Activated naive CD8-positive, alpha-beta T cell (primary cell): ENCODE measurements at regions not wholly inside any gene's neighbourhood (a gene's known extent, or its start where the extent isn't known, plus 50 kb on each side); places are given as distances from the start of the nearest gene placed in this dataset.

Source experiments
- H3K27ac Mint-ChIP-seq: one replicate; pipeline ENCODE4 v1.8.0; 2021; ENCODE audit warnings: mixed read lengths
- H3K27me3 Mint-ChIP-seq: one replicate; pipeline ENCODE4 v1.8.0; 2021; ENCODE audit warnings: mixed read lengths
- H3K36me3 Mint-ChIP-seq: one replicate; pipeline ENCODE4 v1.8.0; 2021; ENCODE audit warnings: mixed read lengths
- H3K4me1 Mint-ChIP-seq: one replicate; pipeline ENCODE4 v1.8.0; 2021; ENCODE audit warnings: low read depth, mixed read lengths
- H3K4me3 Mint-ChIP-seq: one replicate; pipeline ENCODE4 v1.8.0; 2021; ENCODE audit warnings: mild to moderate bottlenecking, mixed read lengths
- H3K9me3 Mint-ChIP-seq: one replicate; pipeline ENCODE4 v1.8.0; 2021; ENCODE audit warnings: low read depth, mixed read lengths

- Mint-ChIP-seq H3K4me1 (no peaks in the 10 kb centered on the region), H3K4me3 (no peak overlapping the region), H3K36me3 (peaks cover 5% of the 10 kb centered on the region), H3K27ac (no peak overlapping the region), H3K27me3 (no peaks in the 10 kb centered on the region), H3K9me3 (no peaks in the 10 kb centered on the region)
These were observed 174.4 kb upstream of the BMPER start for GRCh38 chr7:33730958-33731357.

DNA sequence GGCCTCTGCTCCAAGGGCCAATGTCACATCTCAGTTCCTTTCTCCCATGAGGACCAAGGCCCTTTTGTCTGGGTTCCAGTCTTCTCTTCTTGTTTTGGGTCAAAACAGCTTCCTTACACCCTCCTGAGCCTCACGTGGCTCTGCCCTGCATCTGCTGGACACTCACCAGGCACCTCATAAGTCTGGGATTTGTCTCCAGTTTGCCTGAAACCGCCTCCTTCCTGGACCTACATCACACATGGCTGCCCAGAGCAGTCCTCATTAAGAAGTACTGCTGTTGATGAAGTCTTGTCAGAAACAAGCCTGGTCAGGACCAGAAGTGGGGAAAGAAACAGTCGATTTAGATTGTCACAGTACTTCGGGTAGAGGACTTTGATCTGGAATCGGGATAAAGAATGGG is 173.4 kb upstream of the BMPER start:
- Mint-ChIP-seq H3K9me3 (no peaks in the 10 kb centered on the region), H3K36me3 (peaks cover 5% of the 10 kb centered on the region), H3K4me1 (no peaks in the 10 kb centered on the region), H3K4me3 (no peak overlapping the region), H3K27ac (no peak overlapping the region), H3K27me3 (no peaks in the 10 kb centered on the region)

- Mint-ChIP-seq H3K27me3 (no peaks in the 10 kb centered on the region), H3K36me3 (peaks cover 5% of the 10 kb centered on the region), H3K27ac (no peak overlapping the region), H3K4me1 (no peaks in the 10 kb centered on the region), H3K4me3 (no peak overlapping the region), H3K9me3 (no peaks in the 10 kb centered on the region)
These were observed 172.9 kb upstream of the BMPER start for GRCh38 chr7:33732462-33732861.

DNA sequence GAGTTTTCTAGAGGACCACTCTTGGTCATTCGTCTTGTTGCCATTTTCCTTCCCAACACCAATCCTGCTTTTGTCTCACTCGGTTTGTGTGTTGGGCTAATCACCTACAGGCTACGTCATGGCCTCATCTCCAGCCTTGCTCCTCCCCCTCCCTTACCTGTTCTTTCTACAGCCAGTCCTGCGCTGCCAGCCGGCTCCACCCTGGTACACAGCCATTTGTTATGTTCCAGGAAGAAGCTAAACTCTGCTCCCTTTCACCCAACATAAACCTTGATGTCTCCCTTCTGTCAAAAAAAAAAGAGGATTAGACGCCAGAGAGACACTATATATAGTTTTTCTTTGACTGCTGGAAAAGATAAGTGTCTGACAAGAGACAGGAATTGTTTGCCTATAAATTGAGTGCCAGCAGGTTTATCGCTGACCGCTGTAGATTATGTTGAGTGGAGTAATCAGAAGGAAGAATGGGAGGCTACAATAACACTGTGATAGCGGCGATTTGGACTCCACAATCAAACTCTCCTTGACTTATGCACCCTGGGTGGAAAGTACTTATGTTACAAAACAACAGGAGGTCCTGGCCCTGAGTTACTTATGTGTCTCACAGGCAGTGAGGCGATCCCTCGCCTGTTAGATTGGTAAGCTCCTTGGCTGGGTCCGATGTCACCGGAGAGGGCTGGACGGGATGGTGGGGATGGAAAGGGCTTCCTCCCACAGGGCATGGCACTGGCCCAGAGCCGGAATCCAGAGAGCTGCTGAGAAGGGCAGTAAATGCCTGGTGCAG is 171.3 kb upstream of the BMPER start:
- H3K4me1 Mint-ChIP-seq, result no peaks in the 10 kb centered on the region

DNA sequence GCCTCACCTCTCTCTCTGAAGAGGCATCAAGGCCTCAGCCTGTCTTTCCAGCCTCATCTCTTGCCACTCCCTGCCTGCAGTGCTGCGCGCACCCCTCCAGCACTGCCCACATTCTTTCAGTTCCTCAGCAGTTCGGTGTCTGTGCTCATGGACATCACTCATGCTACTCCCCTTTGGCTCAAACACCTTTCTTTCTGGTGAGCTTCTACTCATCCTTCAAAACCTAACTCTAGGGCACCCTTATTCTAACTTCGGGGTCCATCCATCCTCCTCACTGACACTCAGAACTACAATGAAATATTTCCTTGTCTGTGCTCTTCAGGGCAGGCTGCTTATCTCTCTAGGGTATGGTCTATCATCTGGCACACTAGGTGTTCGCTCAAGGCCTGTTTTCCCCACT is 169.9 kb upstream of the BMPER start:
- H3K9me3 Mint-ChIP-seq, result no peaks in the 10 kb centered on the region
- H3K4me1 Mint-ChIP-seq, result no peaks in the 10 kb centered on the region

More for the DNA sequence above, 171.3 kb upstream of the BMPER start:
- peaks cover 5% of the 10 kb centered on the region for H3K36me3 Mint-ChIP-seq
- no peaks in the 10 kb centered on the region for H3K27me3 Mint-ChIP-seq
- H3K4me3 Mint-ChIP-seq, result no peak overlapping the region
- no peaks in the 10 kb centered on the region for H3K9me3 Mint-ChIP-seq
- no peak overlapping the region for H3K27ac Mint-ChIP-seq

GRCh38 chr7:33736521-33737221 is 168.7 kb upstream of the BMPER start:
- no peaks in the 10 kb centered on the region for H3K36me3 Mint-ChIP-seq
- no peak overlapping the region for H3K4me3 Mint-ChIP-seq
- no peak overlapping the region for H3K27ac Mint-ChIP-seq
- H3K9me3 Mint-ChIP-seq, result no peaks in the 10 kb centered on the region
- H3K4me1 Mint-ChIP-seq, result no peaks in the 10 kb centered on the region
- no peaks in the 10 kb centered on the region for H3K27me3 Mint-ChIP-seq

More for the DNA sequence above, 169.9 kb upstream of the BMPER start:
- H3K27ac Mint-ChIP-seq, result no peak overlapping the region
- H3K36me3 Mint-ChIP-seq, result no peaks in the 10 kb centered on the region
- H3K4me3 Mint-ChIP-seq, result no peak overlapping the region
- H3K27me3 Mint-ChIP-seq, result no peaks in the 10 kb centered on the region

GRCh38 chr7:33738260-33738935 is 166.9 kb upstream of the BMPER start:
- Mint-ChIP-seq H3K4me3 (no peak overlapping the region), H3K27me3 (no peaks in the 10 kb centered on the region), H3K4me1 (no peaks in the 10 kb centered on the region), H3K36me3 (peaks cover 2% of the 10 kb centered on the region), H3K27ac (no peak overlapping the region), H3K9me3 (no peaks in the 10 kb centered on the region)

DNA sequence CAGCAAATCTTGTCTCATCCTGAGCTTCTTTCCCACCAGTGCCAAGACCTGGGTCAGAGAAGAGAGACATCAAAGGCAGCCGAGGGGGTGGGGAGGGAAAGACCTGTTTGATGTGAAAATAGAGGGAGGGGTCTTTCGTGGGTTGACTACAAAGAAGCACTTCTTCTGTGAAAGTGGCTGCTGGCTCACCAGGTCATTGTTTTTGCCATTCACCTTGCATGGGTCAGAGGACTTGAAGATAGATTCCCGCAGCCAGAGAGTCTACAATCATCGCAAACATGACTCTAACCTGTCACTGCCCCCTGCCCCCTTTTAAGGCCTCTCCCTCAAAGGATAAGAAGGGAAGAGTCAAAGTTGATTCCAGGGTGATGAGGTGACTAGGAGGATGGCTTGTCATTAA is 166.1 kb upstream of the BMPER start:
- Mint-ChIP-seq H3K27me3 (no peaks in the 10 kb centered on the region), H3K4me3 (no peak overlapping the region), H3K27ac (no peak overlapping the region), H3K9me3 (no peaks in the 10 kb centered on the region), H3K36me3 (peaks cover 2% of the 10 kb centered on the region), H3K4me1 (no peaks in the 10 kb centered on the region)

DNA sequence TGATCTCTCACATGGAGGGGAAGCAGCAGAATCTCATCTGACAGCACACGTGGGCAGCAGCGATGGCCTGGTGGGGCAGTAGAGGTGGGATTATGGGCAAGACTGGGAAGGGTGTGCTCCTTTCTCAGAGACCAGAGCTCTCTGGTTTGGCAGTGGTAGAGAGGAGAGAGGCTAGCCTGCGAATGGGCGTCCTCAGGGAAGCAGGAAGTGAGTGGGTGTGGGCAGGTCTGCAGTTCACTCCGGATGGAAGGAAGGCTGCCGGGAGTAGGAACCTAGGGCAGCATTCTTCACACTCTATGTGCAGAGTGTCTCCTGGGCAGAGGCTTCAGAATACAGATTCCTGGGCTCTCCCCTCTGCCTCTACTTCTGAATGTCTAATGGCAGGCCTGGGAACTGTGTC is 162.8 kb upstream of the BMPER start:
- no peak overlapping the region for H3K4me3 Mint-ChIP-seq
- H3K4me1 Mint-ChIP-seq, result no peaks in the 10 kb centered on the region
- H3K27ac Mint-ChIP-seq, result no peak overlapping the region
- peaks cover 2% of the 10 kb centered on the region for H3K36me3 Mint-ChIP-seq
- no peaks in the 10 kb centered on the region for H3K9me3 Mint-ChIP-seq
- H3K27me3 Mint-ChIP-seq, result no peaks in the 10 kb centered on the region

DNA sequence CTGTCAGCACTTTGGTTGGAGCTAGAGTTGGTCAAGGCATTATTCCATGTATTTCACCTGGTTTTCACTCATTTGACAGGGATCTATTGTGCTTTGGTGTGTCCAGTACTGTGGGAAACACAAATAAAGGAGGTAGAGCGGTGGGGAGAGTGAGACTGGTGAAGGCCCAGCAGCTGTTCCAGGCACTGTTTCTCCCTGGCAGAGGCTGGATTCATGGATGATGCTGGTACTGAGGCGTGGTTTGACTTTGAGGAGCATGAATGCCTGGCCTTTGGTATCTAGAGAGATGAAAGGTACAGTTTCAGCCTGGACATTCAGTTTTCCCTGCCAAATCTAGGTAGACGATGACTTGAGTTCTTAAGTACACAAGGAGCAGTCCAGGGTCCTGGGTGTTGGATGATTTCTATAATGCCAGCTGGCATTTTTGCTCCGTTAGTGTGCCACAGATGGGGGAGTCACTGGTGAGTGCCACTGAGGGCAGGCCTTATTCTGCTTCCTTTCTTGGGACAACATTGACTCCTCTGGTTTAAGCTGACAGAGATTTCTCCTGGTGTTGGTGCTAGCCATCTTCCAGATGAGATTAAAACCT is 162.2 kb upstream of the BMPER start:
- Mint-ChIP-seq H3K4me3 (no peak overlapping the region), H3K36me3 (peaks cover 2% of the 10 kb centered on the region), H3K27ac (no peak overlapping the region), H3K27me3 (no peaks in the 10 kb centered on the region), H3K4me1 (no peaks in the 10 kb centered on the region), H3K9me3 (no peaks in the 10 kb centered on the region)

- Mint-ChIP-seq H3K27ac (no peak overlapping the region), H3K36me3 (peaks cover 2% of the 10 kb centered on the region), H3K4me3 (no peak overlapping the region), H3K9me3 (no peaks in the 10 kb centered on the region), H3K4me1 (no peaks in the 10 kb centered on the region), H3K27me3 (no peaks in the 10 kb centered on the region)
These were observed 161.7 kb upstream of the BMPER start for GRCh38 chr7:33743594-33743993.

- Mint-ChIP-seq H3K27ac (no peak overlapping the region), H3K4me1 (no peaks in the 10 kb centered on the region), H3K36me3 (peaks cover 2% of the 10 kb centered on the region), H3K27me3 (no peaks in the 10 kb centered on the region), H3K9me3 (no peaks in the 10 kb centered on the region), H3K4me3 (no peak overlapping the region)
These were observed 160.9 kb upstream of the BMPER start for GRCh38 chr7:33744293-33745075.

DNA sequence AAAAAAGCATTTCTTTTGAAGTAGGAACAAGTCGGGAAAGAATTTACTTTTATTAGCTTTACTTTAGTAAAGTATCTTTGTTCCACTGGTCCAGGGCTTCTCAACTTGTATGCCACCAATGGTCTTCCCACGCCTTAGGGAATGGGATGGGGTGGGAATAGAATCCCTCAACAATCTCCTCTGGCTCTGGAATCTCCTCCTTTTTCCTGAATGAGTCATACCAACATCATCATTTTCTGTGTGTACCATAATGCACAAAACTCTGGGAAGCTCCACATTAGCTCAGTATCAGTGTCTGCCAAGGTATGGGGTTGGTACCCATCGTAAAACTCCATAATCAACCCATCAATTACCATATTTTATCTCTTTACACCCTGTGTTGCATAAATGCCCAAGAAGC is 159.4 kb upstream of the BMPER start:
- Mint-ChIP-seq H3K27ac (no peak overlapping the region), H3K9me3 (no peaks in the 10 kb centered on the region), H3K4me3 (no peak overlapping the region), H3K36me3 (peaks cover 2% of the 10 kb centered on the region), H3K4me1 (no peaks in the 10 kb centered on the region), H3K27me3 (no peaks in the 10 kb centered on the region)

GRCh38 chr7:33748793-33749192 is 156.5 kb upstream of the BMPER start:
- H3K36me3 Mint-ChIP-seq, result no peaks in the 10 kb centered on the region
- no peaks in the 10 kb centered on the region for H3K9me3 Mint-ChIP-seq
- H3K27ac Mint-ChIP-seq, result no peak overlapping the region

More at GRCh38 chr7:33748793-33749192, 156.5 kb upstream of the BMPER start:
- Mint-ChIP-seq H3K27me3 (no peaks in the 10 kb centered on the region), H3K4me1 (no peaks in the 10 kb centered on the region), H3K4me3 (no peak overlapping the region)
